ENCODE measurements at regions not wholly inside any gene's neighbourhood (a gene's known extent, or its start where the extent isn't known, plus 50 kb on each side); places are given as distances from the start of the nearest gene placed in this dataset.
"Not testable (repeated sequence)": the region's sequence is repeated elsewhere in the genome, so short reads cannot be mapped to it uniquely, and the experiment has no call there.

DNA sequence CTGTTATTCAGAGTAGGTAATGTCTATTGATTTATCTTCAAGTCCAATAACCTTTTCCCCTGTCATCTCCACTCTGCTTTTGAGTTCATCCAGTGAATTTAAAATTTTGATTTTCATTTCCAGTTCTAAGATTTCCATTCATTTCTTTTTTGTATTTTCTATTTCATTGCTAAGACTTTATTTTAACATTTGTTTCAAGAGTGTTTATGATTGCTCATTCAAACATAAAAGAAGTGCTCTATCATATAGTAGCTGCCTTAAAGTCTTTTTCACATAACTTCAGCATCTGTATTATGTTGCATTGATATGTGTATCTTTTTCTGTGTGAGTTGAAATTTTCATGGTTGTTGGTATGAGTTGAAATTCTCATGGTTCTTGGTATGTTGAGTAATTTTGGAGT lies 341.6 kb downstream of the SOX4 start:
- no peak for DNase-seq

DNA sequence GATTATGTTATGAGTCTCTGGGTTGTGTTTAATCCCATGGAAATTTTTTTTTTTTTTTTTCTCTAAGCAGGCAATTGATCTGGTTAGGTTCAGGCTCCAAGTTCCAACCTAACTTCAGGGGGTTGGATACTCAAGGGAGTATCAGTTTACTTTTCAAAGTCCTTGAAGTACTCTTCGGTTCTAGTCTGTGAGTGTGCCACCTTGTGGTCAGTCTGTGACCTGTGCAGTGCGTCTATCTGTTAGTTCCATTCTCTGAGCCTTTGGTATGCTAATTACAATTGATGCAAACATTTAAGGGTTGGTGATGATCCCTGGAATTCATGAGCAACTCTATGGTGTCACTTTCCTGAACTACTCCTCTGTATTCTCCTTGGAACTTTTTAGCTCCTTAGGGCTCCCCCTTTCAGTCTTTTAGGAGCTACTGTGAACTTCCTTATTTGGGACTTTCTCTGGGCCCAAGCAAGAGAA lies 342.0 kb downstream of the SOX4 start:
- no peak for DNase-seq

DNA sequence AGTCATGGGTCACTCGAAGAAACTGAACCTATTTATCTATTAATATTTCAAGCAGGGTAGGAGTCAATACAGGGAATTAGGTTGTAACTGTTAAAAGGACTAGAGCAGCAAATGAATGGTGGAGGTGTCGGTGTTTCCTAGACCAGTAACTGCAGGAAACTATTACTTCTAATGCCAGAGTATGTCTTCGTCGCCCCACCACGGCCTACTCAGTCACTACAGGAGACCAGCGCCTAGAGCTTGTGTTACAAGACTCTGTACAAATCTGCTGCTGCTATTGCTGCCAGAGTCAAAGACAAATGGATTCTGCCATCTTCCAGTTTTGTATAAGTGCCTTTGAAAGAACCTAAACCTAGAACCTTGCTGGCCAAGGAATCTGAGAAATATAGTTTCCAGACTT lies 343.9 kb downstream of the SOX4 start:
- no peak for DNase-seq

DNA sequence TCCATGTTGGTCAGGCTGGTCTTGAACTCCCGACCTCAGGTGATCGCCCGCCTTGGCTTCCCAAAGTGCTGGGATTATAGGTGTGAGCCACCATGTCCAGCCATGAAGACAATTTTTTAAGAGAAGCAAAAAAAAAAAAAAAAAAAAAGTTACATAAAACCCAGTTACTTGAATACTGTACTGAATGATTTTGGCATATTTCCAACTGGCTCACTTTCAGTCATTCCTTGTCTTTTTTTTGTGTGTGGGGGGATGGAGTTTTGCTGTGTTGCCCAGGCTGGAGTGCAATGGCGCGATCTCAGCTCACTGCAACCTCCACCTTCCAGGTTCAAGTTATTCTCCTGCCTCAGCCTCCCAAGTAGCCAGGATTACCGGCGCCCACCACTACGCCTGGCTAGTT lies 345.5 kb downstream of the SOX4 start:
- not testable (repeated sequence) for DNase-seq

DNA sequence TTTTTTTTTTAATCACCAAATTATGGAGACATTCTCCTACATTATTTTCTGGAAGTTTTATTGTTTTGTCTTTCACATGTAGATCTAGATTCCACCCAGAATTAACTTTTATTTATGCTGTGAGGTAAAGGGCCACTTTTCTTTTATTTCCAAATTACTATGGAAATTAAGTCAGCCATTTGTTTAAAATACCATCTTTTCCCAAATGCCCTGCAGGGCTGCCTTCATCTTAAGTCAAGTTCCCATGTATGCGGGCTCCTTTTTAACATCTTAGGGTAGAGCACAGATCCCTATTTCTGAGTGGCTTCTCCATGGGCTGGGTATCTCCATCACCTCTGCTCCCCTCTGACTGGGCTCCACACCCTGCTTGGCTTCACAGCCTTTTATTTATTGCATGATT lies 348.4 kb downstream of the SOX4 start:
- DNase-seq: no peak

DNA sequence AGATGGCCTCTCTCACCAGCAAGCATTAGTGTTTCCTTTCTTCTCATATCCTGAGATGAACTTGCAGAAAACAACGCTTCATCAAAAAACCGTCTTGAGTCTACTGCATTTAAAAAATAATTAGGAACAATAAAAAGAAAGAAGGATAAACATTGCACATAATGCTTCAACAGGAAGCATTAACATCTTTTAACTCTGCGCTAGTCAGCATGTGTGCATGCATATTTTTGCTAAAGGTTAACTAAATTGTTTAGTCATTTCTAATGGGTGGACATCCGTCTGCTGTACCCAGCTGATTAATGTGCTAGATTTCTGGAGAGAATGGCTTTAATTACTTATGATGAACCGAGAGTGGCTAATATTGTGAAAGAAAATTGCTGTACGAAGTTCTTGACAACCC lies 349.3 kb downstream of the SOX4 start:
- no peak for DNase-seq

DNA sequence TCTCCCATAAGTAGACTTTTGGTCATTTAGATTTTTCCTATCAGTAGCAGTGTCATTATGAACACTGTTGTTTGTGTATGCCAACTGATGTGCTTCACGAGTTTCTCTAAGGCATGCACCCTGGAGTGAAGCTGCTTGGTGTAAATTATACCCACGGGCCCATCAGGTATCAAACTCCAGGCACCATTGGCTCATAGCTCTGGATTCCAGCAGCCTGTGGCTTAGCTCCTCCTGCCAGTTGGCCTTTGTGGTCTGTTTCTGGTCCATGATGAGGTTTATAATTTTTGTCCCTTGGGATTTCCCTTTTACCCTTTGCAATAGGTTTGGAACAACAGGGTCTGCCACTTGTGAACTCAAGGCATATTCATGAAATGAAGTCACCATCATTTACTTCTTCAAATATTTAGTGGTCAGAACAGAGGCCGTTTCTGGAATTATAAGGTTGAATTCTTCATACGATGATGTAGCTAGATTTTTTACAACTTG lies 350.5 kb downstream of the PRL start:
- DNase-seq: no peak

DNA sequence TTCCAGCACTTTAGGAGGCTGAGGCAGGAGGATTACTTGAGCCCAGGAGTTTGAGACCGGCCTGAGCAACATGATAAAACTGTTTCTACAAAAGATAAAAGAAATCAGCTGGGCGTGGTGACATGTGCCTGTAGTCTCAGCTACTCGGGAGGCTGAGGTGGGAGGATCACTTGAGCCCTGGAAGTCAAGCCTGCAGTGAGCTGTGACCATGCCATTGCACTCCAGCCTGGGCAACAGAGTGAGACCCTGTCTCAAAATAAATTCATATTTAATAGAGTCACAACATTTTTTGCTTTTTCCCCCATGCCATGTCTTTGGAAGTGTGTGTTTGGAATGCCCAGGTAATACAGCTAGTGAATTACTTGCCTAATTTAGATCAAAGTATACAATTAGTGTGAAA lies 349.6 kb downstream of the PRL start:
- DNase-seq: not testable (repeated sequence)

DNA sequence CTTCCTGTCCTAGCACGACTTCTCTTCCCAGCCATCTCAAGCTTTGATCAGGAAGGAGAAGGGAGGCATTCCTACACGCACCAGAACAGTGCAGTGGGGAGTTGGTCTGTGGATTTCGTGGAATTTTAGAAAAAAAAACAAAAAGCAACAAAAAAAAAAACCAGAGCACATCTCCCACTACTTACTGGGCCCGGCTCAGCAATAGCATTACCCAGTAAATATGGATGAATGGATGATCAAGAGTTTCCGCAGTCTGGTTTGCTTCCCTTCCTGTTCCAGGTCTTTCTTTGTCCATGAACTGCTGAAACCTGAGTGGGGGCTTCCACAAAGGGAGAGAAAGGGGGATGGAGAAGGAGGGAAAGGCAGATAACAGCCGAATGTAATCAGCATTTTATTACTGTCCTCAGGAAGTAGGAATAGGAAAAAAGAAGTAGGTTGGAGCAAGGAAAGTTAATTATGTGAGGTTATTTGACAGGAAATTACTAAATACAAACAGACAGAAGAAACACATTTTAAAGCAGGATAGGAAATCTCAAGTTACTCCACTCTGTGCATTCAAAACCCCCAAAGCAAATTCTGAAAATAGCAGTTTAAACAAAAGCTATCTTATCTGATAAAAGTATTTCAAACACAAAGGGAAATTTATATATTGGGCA lies 349.0 kb downstream of the PRL start:
- no peak for DNase-seq

DNA sequence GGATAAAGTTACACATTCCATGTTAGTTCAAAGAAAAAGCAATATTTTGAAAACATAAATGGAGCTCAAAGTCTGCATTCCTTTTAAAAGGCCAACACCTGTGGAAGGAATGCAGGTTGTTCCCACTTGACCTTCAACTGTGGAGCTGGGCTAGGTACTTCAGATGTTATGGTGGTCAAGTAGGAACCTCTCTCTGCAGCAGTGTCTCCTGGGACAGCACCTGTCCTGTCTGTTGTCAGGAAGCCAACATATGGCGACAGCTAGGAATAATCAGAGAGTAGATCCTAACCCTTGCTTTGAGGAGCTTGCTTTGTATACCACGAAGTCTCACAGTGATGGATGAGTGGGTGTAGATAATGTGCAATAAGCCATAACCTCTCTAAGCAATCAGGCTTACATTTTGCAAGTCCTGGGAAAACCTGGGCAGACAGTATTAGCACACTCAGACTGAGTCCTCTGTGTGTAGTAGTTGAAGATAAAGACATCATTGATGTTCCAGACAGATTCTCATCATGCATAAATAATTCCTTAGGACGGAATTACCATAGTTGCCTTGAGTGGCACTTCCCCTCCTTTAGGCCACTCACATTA lies 347.5 kb downstream of the PRL start:
- DNase-seq: no peak

DNA sequence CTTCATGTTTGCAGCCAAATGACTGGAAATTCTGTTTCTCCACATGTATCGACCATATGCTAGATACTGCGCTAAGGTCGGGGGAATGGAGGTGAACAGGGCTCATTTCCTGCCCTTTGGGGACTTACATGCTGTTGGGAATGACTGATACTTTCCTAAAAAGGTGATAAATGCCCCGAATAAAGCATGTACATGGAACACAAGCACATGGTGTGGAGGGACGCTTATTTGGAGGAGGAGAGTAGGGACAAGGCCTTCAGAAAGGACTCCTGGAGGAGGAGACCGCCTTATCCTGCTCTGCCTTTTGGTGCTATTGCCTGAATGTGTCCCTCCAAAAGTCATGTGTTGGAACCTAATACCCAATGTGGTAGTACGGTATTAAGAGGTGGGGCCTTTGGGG lies 344.5 kb downstream of the PRL start:
- DNase-seq: no peak

DNA sequence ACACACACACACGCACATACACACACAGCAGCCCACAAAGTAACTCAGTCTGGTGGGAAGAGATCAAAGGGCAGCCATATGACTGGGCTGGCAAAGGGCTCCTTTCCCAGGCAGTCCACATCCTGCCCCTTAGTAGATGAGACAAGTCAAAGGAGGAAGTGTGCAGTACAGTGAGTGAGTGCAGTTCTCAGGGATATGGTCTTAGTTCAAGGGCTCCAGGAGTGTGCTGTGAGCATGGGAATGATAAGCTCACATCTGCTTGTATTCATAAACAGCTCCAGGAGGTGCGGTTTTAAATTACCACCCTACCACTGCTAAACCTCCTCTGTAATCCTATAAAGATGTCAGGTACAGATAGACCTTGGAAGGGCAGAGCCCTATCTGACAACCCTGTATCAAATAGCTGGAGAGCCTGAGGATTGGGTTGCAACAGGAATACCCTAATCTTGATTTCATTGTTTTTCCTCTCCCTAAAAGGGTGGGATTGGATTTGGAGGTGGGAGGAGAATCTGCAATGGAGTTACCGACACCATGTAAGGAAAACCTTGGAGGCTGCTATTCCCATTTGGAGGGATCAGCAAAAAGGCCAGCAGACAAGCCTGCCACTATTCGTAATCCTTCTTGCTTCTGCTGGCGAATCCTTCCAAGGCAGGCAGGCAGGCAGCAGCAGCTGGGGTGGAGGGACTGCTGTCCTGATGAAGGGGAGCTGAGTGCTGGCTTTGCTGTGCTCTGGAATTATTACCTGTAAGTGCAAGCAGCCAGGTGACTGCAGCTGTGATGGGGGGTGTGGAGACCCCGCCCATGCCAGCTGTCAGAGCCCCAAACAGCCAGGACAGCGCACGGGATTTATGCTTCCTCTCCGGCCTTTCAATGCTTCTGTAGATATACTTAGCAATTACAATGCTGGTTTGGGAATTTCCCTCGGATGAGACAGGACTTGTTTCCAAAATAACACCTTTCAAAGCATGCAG lies 342.7 kb downstream of the PRL start:
- DNase-seq: no peak

DNA sequence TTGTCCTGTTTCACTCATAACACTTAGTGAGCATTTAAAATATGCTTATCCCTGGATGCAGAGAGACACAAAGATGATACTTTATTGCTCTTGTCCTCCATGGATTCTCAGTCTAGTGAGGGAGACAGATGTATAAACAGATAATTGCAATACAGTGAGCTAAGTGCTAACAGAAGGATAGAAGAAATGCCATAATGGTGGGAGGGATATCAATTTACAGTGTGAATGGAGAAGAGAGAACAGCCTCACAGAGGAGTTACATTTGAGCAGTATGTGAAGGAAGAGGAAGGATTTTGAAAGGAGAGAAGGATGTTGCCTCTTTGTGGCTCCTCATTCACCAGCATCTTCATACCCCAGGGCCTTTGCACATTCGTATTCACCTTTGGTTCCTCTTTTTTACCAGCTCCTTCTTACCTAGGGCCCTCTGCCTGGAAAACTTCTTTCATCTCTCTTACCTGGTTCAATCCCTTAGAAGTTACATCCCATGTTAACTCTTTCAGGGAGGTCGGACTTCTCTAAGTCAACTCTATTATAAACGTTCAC lies 341.7 kb downstream of the PRL start:
- no peak for DNase-seq

DNA sequence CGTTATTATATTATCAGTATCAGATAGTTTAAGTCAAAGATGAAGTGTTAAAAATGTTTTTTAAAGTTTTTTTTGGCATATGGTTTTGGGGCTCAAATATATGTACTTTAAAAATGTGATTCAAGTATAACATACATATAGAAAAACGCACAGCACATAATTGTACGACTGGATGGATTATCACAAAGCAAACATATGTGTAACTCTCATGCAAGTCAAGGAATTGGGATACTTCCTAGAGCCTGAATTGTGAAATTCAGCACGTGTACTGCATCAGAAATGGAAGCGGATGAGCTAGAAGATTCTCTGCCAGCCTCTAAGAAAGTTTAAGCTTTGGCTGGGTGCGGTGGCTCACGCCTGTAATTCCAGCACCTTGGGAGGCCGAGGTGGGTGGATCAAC lies 340.9 kb downstream of the PRL start:
- DNase-seq: no peak

DNA sequence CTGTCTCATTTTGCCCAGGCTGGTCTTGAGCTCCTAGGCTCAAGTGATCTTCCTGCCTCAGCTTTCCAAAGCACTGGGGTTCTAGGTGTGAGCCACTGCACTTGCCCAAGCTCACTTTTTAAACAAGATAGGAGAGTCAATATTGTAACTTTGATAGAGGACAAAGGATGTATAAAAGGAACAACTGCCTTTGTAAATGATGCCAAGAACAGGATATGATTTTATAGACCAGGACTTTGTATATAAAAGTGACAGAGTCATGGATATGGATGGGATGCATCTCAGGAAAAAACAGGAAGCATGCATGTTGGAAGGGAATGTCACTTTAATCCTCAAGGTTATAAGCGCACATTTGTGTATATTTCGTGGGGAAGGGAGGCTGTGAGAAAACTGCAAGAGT lies 338.4 kb downstream of the PRL start:
- DNase-seq: no peak

DNA sequence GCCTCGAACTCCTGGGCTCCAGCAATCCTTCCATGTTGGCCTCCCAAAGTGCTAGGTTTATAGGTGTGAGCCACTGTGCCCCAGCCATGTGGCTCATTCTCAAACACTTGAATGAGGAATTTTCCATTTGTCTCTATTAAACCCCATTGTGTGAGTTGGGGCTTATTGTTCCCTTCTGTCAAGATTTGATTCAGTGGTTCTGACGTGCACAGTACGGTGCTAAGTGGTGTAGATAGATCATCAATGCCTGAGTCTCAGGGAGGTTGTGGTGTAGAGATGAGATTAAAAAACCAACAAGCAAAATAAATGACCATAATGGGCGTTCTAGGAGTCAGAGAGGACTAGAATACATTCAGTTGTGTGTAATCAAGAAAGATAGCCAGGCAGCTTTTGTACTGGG lies 335.6 kb downstream of the PRL start:
- no peak for DNase-seq

DNA sequence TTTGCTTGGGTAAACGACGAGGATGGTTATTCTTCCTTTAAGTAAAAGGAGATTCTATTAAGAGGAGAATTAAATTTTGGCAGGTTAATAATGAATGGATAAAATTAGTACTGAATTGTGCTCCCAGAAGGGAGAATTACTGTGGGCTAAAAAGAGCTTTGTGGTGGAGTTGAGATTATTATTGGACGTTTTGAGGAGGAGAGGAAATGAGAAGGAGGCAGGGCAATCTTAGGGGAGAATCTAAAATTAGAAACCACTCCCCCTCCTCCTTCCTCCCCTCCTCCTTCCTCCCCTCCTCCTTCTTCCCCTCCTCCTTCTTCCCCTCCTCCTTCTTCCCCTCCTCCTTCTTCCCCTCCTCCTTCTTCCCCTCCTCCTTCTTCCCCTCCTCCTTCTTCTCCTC lies 331.8 kb downstream of the PRL start:
- DNase-seq: no peak

DNA sequence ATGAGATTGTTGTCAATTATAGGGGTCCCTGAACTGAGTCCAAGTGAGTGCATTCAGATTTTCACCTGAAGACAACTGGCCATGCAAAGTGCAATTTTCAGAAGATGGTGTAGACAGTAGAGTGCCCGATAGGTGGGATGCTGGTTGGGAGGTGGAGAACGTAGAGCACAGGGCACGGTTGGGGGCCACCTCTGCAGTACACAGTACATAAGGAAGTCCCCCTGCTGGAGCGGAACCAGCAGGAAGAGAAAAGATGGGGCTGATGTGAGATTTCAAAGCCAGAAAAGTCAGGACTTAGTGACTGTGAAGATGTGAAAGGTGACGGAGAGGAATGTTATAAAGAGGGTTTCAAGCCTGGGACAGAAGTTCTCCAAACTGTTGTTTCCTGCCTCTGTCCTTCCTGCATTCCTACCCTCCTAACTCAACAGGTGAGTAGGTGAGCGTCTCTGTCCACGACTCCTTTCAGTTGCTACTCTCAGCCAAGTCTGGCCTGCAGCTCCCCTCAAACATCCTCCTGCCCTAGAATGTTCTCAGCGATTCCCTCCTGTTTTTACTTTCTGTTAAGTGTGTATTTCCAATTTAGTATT lies 330.8 kb downstream of the PRL start:
- no peak for DNase-seq

DNA sequence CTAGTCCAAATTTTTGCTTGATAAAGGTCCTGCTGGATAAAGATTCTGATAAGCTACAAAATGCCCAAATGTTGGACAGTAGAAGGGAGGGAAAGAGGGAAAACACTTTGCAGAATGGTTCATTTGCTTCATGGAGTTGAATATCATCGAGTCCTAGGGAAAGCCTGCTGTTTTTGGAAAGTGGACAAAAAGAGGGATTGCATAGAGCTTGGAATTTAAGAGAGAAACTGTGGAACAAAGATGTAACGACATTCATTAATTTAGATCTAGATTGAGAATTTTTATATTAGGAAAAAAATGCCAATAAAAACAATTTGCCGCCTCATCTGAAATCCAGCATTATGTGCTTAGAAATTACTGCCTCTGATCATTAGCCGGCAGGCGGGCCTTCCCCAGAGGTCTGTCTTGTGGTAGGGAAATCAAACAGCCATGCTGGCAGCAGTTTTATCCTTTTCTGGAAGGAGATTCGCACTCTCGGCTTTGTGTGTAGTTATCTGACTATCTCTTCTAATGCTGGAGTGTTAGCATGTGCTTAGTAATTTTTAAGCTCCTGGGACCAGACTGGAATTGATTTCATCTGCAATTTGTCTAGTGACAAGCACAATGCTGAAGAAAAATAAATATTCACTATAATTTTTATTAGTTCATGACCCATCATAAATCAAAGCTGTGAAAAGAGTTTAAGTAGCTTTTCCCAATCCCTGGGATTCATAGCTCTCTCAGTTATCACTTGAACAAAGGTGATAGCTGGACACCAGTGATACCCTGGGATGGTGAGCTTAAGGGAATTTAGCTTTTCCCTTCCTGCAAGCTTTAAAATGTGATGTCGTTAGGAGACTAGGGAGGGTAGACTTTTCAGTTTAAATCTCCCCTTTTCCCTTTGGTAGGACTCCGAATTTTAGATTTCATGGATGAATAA lies 329.5 kb downstream of the PRL start:
- no peak for DNase-seq

DNA sequence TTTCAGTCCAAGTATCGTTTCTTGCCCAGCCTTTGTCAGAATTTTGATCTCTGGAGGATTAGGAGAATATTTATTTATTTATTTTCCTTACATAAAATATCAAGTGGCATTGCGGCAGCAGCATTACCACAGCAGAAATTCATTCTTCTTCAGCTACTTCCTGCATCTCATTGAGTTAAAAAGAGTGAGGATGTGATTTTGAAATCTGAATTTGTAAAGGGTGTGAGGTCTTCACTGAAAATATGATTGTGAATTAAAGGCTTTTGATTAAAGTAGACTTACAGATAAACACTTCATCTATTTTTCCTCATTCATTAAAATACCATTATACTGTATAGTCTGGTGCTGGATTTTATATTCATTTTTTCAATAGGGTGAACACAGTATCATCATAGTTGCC lies 328.4 kb downstream of the PRL start:
- DNase-seq: no peak

DNA sequence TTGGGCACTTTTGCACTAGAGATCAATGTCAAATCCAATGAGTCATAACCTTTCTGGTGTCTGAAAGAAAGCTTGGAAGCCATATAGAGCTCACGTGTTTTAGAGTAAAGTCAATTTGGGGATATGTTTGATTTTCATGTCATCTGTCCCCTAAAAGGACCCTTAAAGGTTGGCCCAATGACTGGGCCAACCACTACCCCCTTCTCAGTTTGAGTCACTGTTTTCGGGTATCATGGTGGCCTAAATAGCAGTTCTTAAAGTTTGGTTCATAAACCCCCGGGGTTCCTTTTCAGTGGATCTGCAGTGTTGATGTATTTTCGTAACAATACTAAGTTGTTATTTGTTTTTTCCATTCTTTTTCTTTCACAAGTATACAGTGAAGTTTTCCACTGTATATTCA lies 327.6 kb downstream of the PRL start:
- DNase-seq: no peak

Measured in stimulated activated CD4-positive, alpha-beta T cell treated with anti-CD3 and anti-CD28 coated beads, Interleukin-2, amount 100 ng/mL, for 48 hours (primary cell).